ENCODE measurements at regions not wholly inside any gene's neighbourhood (a gene's known extent, or its start where the extent isn't known, plus 50 kb on each side); places are given as distances from the start of the nearest gene placed in this dataset.

DNA sequence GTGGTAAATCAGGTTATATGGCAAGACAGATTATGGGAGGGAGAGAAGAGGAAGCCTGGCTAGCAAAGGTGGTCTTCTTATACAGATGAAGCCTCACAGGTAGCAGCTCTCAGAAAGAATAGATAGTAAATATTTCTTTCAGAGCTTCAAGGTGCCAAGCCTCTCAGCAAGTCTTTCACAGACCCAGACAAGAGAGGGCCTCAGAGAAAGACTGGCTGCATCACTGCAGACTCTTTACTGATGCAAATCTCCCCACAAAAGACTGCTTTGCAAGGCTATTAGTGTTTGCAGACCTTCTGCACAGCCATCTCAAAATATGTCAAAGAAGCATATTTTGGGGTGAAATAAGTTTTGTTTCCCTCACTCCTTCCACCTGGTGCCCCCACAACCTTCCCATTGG, 372.4 kb upstream of the RND3 start:
- H3K9me1 ChIP-seq (replicated peaks; ENCODE audit: control insufficient read depth, extremely low read depth, insufficient read depth, low read length): no peaks in the 10 kb centered on the region
- no peaks in the 10 kb centered on the region for H3K9me3 ChIP-seq (replicated peaks; ENCODE audit: control insufficient read depth, insufficient read depth, low read length)
- H3K4me1 ChIP-seq (ENCODE audit: control insufficient read depth, extremely low read depth, insufficient read depth, low read length): no peaks in the 10 kb centered on the region
- H3K27ac ChIP-seq (ENCODE audit: insufficient read depth, low read depth, low read length): no peak overlapping the region
- no peaks in the 10 kb centered on the region for H3K27me3 ChIP-seq (ENCODE audit: control insufficient read depth in 2 of 2, insufficient read depth in 2 of 2, low read length in 2 of 2)
- no peaks in the 10 kb centered on the region for H3K36me3 ChIP-seq (ENCODE audit: control insufficient read depth in 2 of 2, extremely low read depth in 1 of 2, insufficient read depth in 2 of 2, low read length in 2 of 2)
- no peak overlapping the region for H2AFZ ChIP-seq (ENCODE audit: low read depth, low read length)
- no peak for TF ChIP-seq CTCF (IDR thresholded peaks at IDR 0.05; ENCODE audit: extremely low read depth in 1 of 2, insufficient read depth in 1 of 2, low read depth in 1 of 2, low read length in 2 of 2)
- no peak for TF ChIP-seq EZH2 (IDR thresholded peaks at IDR 0.05; ENCODE audit: borderline replicate concordance, low read depth, low read length, severe bottlenecking)
- TF ChIP-seq POLR2AphosphoS5 (IDR thresholded peaks at IDR 0.05; ENCODE audit: insufficient read depth, low read depth, low read length): no peak
- TF ChIP-seq POLR2A (IDR thresholded peaks at IDR 0.05; ENCODE audit: low read depth, low read length): no peak
- TF ChIP-seq JUN (IDR thresholded peaks at IDR 0.05; ENCODE audit: borderline replicate concordance, insufficient read depth, insufficient read length, low read depth): no peak
- TF ChIP-seq GATA2 (IDR thresholded peaks at IDR 0.05; ENCODE audit: insufficient read depth, insufficient read length, low read depth, low read length): no peak
- CTCF ChIA-PET: no interaction called here
- no peak overlapping the region for H3K4me3 ChIP-seq (replicated peaks in 1 of 3; ENCODE audit: insufficient read depth in 1 of 3, low read depth in 1 of 3, low read length in 3 of 3)
- intact Hi-C loops (cut with micrococcal nuclease): no loop called here
- H3K4me2 ChIP-seq (ENCODE audit: insufficient read depth, low read length): no peak overlapping the region
- no peak overlapping the region for H3K9ac ChIP-seq (replicated peaks; ENCODE audit: extremely low read depth, insufficient read depth, low read length)
- FAIRE-seq (no peak), DNase-seq (ENCODE audit: low read depth, low spot score) (no peak)
- no peaks in the 10 kb centered on the region for H3K79me2 ChIP-seq (ENCODE audit: control insufficient read depth, insufficient read depth, low read length)
- POLR2A ChIA-PET: no interaction called here
- H4K20me1 ChIP-seq (replicated peaks; ENCODE audit: control insufficient read depth, extremely low read depth, insufficient read depth, low read length): no peaks in the 10 kb centered on the region
- dilution Hi-C loops (cut with MboI; ENCODE audit: extremely low pct_ligation_motif_present, low sequenced_read_pairs): no loop called here
- no TSS peak for BruUV-seq (replicated peaks)

GRCh38 chr2:150859162-150859561, 371.7 kb upstream of the RND3 start:
- Histone ChIP-seq H3K9me3 (replicated peaks; ENCODE audit: control insufficient read depth, insufficient read depth, low read length) (no peaks in the 10 kb centered on the region), H3K9ac (replicated peaks; ENCODE audit: extremely low read depth, insufficient read depth, low read length) (no peak overlapping the region), H2AFZ (ENCODE audit: low read depth, low read length) (no peak overlapping the region), H3K36me3 (ENCODE audit: control insufficient read depth in 2 of 2, extremely low read depth in 1 of 2, insufficient read depth in 2 of 2, low read length in 2 of 2) (no peaks in the 10 kb centered on the region), H3K27ac (ENCODE audit: insufficient read depth, low read depth, low read length) (no peak overlapping the region), H3K9me1 (replicated peaks; ENCODE audit: control insufficient read depth, extremely low read depth, insufficient read depth, low read length) (no peaks in the 10 kb centered on the region), H3K4me2 (ENCODE audit: insufficient read depth, low read length) (no peak overlapping the region), H3K27me3 (ENCODE audit: control insufficient read depth in 2 of 2, insufficient read depth in 2 of 2, low read length in 2 of 2) (no peaks in the 10 kb centered on the region), H4K20me1 (replicated peaks; ENCODE audit: control insufficient read depth, extremely low read depth, insufficient read depth, low read length) (no peaks in the 10 kb centered on the region), H3K4me1 (ENCODE audit: control insufficient read depth, extremely low read depth, insufficient read depth, low read length) (no peaks in the 10 kb centered on the region), H3K79me2 (ENCODE audit: control insufficient read depth, insufficient read depth, low read length) (no peaks in the 10 kb centered on the region), H3K4me3 (replicated peaks in 1 of 3; ENCODE audit: insufficient read depth in 1 of 3, low read depth in 1 of 3, low read length in 3 of 3) (no peak overlapping the region)
- DNase-seq (ENCODE audit: low read depth, low spot score) (no peak), FAIRE-seq (no peak)
- ChIA-PET CTCF (no interaction called here), POLR2A (no interaction called here)
- intact Hi-C loops (cut with micrococcal nuclease): no loop called here
- TF ChIP-seq, protein P1, sequence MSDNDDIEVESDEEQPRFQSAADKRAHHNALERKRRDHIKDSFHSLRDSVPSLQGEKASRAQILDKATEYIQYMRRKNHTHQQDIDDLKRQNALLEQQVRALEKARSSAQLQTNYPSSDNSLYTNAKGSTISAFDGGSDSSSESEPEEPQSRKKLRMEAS (IDR thresholded peaks at IDR 0.05; ENCODE audit: insufficient read depth, insufficient read length): no peak
- dilution Hi-C loops (cut with MboI; ENCODE audit: extremely low pct_ligation_motif_present, low sequenced_read_pairs): no loop called here
- no TSS peak for BruUV-seq (replicated peaks)

Data from endothelial cell of umbilical vein (primary cell).